GM19238 (cell line): ENCODE measurements at regions not wholly inside any gene's neighbourhood (a gene's known extent, or its start where the extent isn't known, plus 50 kb on each side); places are given as distances from the start of the nearest gene placed in this dataset.
"Not testable (repeated sequence)": the region's sequence is repeated elsewhere in the genome, so short reads cannot be mapped to it uniquely, and the experiment has no call there.

Source experiments
- DNase-seq: peaks from one replicate; pipeline ENCODE4 v3.0.0; 2011; ENCODE audit warnings: low spot score; ENCODE audit not compliant: insufficient read length

GRCh38 chr9:75739884-75740611 is 150.4 kb upstream of the PCSK5 start:
- no peak for DNase-seq

DNA sequence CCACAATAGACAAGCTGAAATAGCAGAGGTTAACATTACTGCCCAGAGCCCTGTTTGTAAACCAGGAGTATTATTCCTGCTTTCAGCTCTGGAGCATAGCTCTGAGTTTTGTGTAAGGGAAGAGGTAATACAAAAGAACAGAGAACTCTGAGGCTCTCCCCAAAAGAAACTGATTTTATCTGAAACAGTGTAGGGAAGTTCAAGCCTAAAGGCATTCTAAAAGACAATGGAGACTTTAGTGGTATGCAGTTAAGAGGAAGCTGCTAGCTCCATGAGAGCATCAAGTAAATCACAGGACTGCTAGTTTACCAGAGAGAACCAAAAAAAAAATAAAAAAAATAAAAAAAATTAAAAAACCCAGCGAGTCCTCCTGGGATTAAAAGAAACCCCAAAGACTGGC is 146.6 kb upstream of the PCSK5 start:
- DNase-seq = no peak

DNA sequence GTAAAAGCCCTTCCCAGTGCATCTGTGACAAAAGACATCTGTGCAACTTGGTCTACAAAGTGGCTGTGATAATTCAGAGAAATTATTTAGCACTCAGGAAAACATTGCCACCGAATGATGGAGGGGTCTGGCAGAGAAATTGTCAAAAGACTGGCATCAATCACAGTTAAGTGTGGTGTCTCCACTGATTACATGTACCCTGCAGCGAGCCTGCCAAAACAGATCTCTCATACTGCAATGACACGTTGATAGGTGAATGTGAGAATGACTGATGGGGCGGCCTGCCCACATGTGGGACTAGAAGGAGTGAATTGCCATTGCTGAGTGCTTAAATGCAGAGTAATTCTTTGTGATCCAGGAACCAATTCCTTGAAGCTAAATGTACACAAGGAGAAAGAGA is 136.4 kb upstream of the PCSK5 start:
- DNase-seq = no peak

DNA sequence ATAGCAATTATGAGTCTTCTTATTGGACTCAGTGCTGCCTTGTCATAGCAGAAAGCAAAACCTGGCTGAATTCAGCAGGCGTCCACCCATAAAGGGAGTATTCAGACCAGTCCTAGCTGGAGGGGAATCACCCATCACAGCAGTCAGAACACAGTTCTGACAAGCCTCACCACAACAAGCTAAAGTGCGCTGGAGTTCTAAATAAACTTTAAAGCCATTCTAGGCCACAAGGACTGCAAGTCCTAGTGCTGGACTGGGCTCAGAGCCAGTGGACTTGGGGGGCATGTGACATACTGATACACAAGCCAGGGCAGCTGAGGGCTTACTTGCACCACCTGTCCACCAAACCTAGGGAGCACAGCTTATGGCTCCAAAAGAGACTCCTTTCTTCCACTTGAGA is 115.3 kb upstream of the PCSK5 start:
- no peak for DNase-seq

DNA sequence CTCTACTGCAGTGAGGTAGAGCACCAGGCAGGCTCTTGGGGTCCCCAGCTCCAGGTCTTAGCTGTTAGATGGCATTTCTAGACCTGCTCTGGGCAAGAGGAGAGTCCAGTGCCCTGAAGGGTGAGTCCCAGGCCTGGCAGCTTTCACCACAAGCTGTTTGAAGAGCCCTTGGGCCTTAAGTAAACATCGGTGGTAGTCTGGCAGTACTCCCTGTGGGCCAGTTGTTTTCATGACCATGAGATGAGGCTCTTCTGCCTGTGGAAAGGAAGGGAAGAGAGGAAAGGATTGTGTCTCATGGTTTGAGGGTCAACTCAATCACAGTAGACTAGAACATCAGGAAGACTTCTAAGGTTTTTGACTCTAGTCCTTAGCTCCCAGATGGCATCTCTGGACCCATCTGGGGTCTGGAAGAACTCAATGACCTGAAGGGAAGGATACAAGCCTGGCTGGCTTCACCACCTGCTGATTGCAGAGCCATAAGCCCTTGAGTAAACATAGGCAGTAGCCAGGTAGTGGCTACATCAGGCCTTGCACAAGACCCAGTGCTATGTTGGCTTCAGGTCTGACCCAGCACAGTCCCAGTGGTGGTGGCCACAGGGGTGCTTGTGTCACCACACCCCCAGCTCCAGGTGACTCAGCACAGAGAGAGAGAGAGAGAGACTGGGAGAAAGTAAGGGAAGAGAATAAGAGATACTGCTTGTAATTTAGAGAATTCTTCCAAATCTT is 114.3 kb upstream of the PCSK5 start:
- no peak for DNase-seq

DNA sequence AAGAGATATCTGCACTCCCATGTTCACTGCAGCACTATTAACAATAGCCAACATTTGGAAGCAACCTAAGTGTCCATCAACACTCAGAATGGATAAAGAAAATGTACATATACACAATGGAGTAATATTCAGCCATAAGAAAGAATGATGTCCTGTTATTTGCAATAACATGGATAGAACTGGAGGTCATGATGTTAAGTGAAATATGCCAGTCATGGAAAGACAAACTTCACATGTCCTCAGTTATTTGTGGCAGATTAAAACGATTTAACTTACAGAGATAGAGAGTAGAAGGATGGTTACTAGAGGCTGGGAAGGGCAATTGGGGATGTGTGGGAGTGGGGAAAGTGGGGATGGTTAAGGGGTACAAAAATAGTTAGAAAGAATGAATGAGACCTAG is 110.3 kb upstream of the PCSK5 start:
- DNase-seq = no peak

- no peak for DNase-seq
Observed at GRCh38 chr9:75788006-75788634, 102.4 kb upstream of the PCSK5 start.

DNA sequence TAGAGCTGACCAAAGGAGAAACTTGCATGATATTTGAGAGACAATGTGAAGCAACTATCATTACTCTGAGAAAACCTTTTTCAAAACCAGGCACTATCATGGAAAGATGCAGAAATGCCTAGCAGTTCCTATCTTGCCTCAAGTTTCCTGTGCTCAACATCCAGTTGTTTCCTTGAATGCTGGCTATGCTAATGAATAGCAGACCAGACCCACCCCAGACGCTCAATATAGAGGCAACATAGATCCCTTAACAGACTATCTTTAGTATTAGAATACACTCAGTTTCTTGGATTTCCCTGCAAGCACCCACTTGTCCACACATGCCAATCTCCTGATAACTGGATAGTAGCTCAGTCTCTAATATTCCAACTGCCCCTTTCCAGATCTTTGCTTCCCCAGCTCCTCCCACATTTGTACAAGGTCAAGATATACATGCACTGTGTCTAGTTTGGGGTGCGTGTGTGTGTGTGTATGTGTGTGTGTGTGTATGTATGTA is 93.3 kb upstream of the PCSK5 start:
- DNase-seq = no peak

- no peak for DNase-seq
Observed at GRCh38 chr9:75798505-75798904, 92.0 kb upstream of the PCSK5 start.

GRCh38 chr9:75803130-75803529 is 87.3 kb upstream of the PCSK5 start:
- DNase-seq = no peak

GRCh38 chr9:75810063-75810462 is 80.4 kb upstream of the PCSK5 start:
- no peak for DNase-seq

DNA sequence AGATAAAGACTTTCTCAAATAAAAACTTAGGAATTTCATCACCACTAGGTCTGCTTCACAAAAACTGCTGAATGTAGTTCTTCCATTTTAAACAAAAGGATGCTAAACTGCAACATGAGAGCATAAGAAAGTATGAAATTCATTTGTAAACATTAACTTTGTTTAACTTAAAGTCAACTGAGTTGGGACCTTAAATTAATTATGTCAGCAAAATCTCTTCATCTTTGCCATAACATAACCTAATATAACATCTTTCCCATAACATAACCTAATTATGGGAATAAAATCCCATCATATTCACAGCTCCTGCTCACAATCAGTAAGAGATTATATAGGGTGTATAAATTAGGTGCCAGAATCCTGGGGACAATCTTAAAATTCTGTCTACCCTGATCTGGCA is 78.8 kb upstream of the PCSK5 start:
- no peak for DNase-seq

- DNase-seq = no peak
Observed at GRCh38 chr9:75812141-75812540, 78.3 kb upstream of the PCSK5 start.

- DNase-seq = no peak
Observed at GRCh38 chr9:75814667-75815066, 75.8 kb upstream of the PCSK5 start.

- not testable (repeated sequence) for DNase-seq
Observed at GRCh38 chr9:75820471-75821115, 69.9 kb upstream of the PCSK5 start.

DNA sequence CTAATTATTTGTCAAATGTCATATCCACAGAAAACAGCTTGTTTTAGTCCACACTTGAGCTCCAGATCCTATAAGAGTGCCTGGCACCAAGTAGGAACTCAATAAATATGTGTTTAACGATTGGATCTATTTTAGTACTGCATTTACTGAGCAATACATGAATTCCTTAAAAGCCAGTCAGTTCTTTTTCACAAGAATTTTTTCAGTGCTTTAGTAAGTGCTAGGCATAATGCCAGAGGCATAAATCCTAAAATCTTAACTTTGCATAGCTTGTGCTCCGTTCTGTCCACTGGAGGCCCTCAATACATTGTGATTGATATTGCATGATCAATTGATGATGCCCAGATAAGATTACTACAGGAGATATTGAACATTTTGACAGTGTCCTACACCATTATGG is 67.3 kb upstream of the PCSK5 start:
- DNase-seq = no peak

- no peak for DNase-seq
Observed at GRCh38 chr9:75824816-75825568, 65.5 kb upstream of the PCSK5 start.

- DNase-seq = no peak
Observed at GRCh38 chr9:75826314-75826713, 64.2 kb upstream of the PCSK5 start.

DNA sequence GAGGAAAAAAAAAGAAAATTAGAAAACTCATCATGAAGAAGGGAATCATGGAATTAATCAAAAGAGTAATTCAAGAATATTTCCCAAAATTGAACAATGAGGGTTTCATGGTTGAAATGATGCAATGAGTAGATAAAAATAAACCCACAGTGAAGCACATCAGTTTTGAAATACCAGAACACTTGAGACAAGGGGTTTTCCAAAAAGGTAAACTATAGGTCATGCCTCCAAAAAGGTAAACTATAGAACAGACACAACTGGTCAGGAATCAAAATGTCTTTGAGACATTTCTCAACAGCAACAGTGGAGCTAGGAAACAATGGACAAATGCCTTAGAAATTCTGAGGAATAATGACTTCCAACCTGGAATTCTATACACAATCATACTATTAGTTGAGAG is 60.2 kb upstream of the PCSK5 start:
- no peak for DNase-seq

DNA sequence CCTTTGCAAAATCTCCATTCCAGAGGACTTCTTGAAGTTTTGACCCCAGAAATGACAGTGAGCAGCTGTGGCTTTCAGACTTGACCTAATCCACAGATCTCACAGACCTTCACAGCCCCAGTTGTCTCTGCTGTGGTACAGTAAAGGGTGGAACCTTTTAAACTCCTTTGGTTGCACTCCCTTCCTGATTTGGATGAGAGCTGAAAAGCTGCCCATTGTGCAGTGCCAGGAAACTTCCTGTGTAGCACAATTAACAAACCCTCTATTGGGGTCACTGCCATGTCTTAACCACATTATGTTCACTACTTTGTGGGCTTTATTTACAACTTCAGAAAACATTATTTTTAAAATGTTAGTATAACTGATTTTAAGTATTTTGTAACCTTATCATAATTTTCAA is 56.7 kb upstream of the PCSK5 start:
- no peak for DNase-seq

- DNase-seq = no peak
Observed at GRCh38 chr9:75834878-75835277, 55.6 kb upstream of the PCSK5 start.
